Liver (tissue), 3 donors: ENCODE measurements at regions not wholly inside any gene's neighbourhood (a gene's known extent, or its start where the extent isn't known, plus 50 kb on each side); places are given as distances from the start of the nearest gene placed in this dataset.

Experiments
- ATF3 ChIP-seq: IDR thresholded peaks from 2 replicates; pipeline ENCODE4 v1.6.1; 2016; ENCODE audit warnings: antibody characterized with exemption
- CTCF ChIP-seq: fragments of 150-350 bp; IDR thresholded peaks from 2 replicates; pipeline ENCODE4 v1.5.1; 2017; ENCODE audit warnings: improper control_type of control experiment, low read depth, low read length; ENCODE audit not compliant: missing input control
- GABPA ChIP-seq, 2 donors: IDR thresholded peaks in 1 of 2; conservative IDR thresholded peaks in 1 of 2; 2 replicates each; pipeline ENCODE4 v1.6.1; 2016; ENCODE audit warnings: antibody characterized with exemption in 2 of 2, mild to moderate bottlenecking in 1 of 2, moderate library complexity in 1 of 2
- JUND ChIP-seq, 2 donors: IDR thresholded peaks; 2 replicates each; pipeline ENCODE4 v1.6.1; 2016; ENCODE audit warnings: antibody characterized with exemption in 2 of 2
- YY1 ChIP-seq: IDR thresholded peaks from 2 replicates; pipeline ENCODE4 v1.6.1; 2016; ENCODE audit warnings: antibody characterized with exemption, mild to moderate bottlenecking
- donor health status: healthy.
- donor health status: healthy.

GRCh38 chr4:155597281-155597680 is 69.4 kb upstream of the GUCY1A1 start:
- TF ChIP-seq CTCF (no peak), JUND (IDR thresholded peaks at IDR 0.05) (no peak), GABPA (IDR thresholded peaks at IDR 0.05 in 1 of 2, conservative IDR thresholded peaks at IDR 0.05 in 1 of 2) (no peak), ATF3 (no peak), YY1 (peak; percentile 19)
